GM18867 (cell line): ENCODE measurements at regions not wholly inside any gene's neighbourhood (a gene's known extent, or its start where the extent isn't known, plus 50 kb on each side); places are given as distances from the start of the nearest gene placed in this dataset.

Experiments used
- ATAC-seq: cut with Tn5 transposase; IDR thresholded peaks from one replicate; pipeline ENCODE4 v1.9.1; 2021; ENCODE audit warnings: mild to moderate bottlenecking, moderate library complexity; ENCODE audit not compliant: unreplicated experiment

GRCh38 chr16:6341981-6342380, 990.7 kb upstream of the RBFOX1 start:
- no peak for ATAC-seq

DNA sequence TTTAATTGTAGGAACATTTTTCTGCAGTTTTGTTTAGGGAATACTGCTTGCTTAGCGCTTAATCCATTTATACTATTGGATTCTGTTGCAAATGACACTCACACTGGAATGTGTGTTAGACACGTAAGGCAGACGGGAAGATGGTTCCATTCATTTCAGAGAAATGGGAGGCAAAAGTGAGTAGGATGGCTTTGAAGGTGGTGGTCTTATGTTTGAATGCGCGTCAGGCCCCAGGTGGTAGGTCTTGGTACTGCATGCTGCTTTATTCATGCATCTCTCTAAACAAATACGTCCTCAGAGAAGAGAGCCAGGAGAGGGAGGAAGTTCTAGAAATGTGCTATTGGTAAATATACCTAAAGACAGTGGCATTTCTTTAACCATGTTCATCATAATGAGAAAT, 997.6 kb upstream of the RBFOX1 start:
- ATAC-seq = no peak

- ATAC-seq = no peak
Measured at GRCh38 chr16:6331770-6332169, 1000.9 kb upstream of the RBFOX1 start.

DNA sequence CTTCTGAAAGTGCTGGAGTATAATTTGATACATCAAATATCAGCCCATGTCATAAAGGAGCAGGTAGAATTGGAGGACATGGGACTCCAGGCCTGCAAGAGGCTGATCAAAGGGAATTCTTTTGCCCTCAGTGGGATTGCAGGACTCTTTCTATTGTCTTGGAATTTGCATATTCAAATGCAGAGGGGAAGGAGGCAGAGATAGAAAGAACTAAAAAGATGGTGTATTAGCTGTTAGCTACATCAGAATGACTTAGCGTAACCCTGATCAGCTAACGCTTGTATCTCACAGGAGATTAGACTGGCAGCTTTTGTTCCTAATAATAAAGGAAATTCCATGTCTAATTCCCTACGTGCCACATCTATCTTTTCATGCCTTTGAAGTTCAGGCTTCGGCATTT, 1014.7 kb upstream of the RBFOX1 start:
- ATAC-seq = no peak

DNA sequence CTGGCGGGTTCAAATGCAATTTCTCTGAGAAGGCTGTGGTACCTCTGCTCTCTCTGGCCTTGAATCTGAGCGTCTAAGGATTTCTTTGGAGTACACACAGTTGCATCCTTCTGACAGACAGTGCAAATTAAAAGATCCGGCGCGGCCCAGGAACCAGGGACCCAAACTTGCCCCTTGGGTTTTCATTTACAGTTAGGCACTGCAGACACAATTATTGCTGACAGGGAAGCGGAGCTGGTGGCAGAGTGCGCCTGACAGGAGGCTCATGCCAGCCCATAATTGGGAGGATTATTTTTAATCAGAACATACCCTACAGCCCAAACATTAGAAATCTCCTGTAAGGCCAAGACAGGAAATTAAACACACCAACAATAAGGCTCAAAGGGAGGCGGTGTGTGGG, 1023.4 kb upstream of the RBFOX1 start:
- ATAC-seq = no peak

DNA sequence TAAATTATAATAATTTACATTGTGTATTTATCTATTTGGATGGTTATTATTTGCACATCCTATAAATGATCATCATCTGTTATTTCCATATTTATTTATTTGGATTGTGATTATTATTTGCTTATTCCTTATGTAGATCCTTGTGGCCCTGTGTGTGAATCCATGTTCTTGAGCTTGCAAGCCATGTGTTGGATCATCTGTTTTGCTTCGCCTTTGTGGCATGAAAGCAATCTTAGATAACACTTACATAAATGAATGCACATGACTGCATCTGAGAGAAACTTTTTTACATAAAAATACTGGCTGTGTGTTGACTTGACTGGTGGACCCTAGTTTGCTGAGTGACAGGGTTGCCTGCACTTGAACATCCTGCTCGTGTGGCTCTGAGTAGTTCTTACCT, 1024.5 kb upstream of the RBFOX1 start:
- no peak for ATAC-seq

- ATAC-seq = no peak
Measured at GRCh38 chr16:6300523-6300922, 1032.1 kb upstream of the RBFOX1 start.

DNA sequence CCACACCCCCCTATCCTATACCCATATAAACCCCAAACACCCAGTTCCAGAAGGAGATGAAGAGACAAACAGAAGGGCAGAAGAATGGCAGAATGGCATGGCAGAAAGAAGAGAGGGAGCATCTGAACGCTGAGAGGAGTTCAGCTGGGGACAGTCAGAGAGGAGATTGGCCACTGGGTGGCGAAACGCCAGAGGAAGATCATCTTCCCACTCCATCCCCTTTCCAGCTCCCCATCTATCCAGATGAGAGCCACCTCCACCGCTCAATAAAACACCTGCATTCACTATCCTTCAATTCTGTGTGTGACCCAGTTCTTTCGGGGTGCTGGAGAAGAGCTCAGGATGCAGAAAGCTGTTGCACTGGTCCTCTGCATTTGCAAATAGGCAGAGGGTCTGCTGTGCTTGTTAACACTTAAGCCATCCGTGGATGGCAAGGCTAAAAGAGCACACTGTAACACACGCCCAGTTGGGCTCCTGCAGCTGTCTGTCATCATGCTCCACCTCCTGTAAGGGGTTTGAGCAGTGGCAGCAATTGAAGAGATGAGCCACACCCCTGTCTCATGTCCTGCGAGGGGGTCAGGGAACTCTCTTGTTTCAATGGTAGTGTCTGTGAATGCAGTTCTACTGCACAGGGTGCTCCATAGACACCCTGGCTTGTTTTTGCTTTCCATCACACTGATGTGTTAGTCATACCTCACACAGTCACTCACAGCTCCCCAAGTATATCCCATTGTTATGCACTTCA, 1034.8 kb upstream of the RBFOX1 start:
- no peak for ATAC-seq

DNA sequence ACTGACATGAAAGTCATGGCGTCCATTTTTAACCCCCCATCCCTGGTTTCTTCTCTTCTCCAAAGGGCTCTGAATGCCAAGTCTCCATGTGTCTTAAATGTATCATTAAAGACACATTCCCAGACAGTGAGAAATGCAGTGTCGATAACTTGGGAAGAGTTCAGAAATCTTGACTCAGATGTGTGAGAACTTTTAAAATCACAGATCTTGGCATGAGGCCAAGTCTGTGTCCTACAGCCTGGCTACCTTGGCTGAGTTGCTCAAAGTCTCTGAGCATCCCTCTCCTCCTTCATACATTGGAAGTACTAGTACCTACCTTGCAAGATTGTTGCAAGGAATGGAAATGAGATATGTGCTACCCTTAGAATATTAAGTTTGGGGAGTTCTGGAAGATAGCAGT, 1046.5 kb upstream of the RBFOX1 start:
- no peak for ATAC-seq

- no peak for ATAC-seq
Measured at GRCh38 chr16:6284731-6285130, 1047.9 kb upstream of the RBFOX1 start.

- ATAC-seq = no peak
Measured at GRCh38 chr16:6281994-6282393, 1050.7 kb upstream of the RBFOX1 start.

- ATAC-seq = no peak
Measured at GRCh38 chr16:6281274-6281673, 1051.4 kb upstream of the RBFOX1 start.

DNA sequence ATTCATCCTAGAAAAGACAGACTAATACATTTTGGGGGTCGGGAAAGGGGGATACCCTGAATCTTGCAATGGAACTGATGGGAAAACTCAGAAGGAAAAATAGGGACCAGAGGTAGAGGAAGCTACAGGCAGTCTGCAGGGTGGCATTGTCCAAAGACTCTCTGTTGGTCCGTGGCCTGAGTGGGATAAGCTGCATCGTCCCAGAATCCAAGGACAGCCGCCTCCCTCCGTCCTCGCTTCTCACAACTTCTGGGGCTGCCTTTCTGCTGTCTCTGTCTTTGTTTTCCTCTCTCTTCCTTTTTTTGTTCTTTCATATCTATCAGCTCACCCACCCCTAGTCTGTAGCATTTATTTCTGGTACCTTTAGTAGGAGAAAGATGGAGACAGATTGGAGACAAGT, 1052.6 kb upstream of the RBFOX1 start:
- no peak for ATAC-seq

GRCh38 chr16:6279286-6279685, 1053.4 kb upstream of the RBFOX1 start:
- no peak for ATAC-seq

DNA sequence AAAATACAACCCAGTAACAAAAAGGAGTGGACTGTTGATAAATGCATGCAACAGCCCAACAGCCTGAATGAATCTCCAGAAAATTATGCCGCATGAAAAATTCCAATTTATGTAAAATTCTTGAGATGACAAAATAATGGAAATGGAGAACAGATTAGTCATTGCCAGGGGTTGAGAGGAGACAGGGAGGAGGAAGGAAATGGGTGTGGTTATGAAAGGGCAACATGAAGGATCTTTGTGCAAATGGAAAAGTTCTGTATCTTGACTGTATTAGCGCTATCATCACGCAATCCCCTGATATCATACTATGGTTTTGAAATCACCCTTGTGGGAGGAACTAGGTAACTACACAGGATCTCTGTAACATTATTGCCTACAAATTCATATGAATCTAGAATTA, 1058.3 kb upstream of the RBFOX1 start:
- no peak for ATAC-seq

DNA sequence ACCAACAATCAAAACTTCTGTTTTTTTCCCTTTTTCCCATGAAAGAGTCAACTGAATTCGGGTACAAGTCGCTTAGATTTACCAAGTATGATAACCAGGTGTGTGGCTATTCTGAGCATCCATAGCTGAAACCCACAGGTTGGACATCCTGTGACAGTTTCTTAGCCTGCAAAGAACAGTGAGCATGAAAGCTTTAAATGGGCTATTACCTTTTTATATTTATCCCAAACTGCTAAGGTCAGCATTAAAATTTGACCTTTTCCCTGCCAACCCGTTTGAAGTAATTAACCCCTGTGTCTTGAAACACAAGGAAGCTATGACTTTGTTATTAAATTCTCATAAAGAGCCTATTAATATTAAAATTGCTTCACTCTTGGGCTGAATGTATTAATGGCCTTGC, 1065.0 kb upstream of the RBFOX1 start:
- ATAC-seq = no peak

DNA sequence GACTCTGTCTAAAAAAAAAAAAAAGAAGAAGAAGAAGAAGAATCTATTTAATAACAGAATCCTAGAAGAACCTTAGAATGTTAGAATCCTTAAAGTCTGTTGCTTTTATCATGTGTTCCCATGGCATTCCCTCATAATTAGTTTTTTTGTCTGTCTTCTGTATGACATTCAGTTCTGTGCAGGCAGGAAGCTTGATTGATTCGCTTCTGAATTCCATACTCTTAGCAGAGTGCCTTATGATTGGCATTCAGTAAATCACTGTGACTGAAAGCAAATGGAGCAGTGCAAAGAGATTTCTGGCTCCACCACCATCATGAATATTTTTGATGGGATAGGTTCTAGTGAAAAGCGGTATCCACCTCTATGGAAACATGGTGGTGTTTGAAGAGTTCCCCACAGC, 1065.9 kb upstream of the RBFOX1 start:
- ATAC-seq = no peak

GRCh38 chr16:6265968-6266367, 1066.7 kb upstream of the RBFOX1 start:
- no peak for ATAC-seq

DNA sequence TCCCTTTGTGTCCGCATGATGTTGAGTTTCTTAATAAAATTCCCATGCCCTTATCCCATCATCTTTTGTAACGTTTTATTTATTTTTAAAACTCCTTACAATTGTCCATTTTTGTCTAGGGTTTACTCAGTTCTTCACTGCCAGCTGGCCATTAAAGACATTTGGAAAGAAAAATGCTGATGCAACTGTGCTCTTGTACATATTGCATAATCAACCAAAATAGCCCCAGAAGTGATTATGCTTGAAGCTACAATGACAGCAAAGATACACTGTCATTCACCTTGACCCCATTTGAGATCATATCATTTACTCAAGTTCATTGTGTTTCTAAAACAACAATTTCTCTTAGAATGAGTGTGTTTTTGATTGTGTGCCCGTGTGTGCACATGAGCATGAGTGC, 1074.6 kb upstream of the RBFOX1 start:
- ATAC-seq = no peak

- no peak for ATAC-seq
Measured at GRCh38 chr16:6252541-6252940, 1080.1 kb upstream of the RBFOX1 start.

DNA sequence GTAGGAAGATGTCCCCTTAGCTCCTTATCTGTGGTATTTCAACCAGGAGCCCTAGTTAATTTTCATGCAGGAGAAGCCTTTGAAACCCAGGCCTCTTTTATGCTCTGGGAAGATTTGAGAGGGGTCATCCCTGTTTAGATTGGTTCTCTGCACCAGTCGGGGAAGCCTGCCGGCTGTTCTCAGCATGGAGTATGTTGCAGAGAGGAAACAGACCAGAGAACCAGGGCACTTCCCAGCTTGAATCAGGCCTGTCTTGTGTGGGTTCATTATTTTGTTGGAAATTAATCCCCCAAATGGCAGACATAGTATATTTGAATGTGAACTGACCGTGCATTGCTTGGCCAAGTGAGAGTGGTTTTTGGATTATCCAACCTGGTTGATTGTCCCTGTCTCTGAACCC, 1082.1 kb upstream of the RBFOX1 start:
- no peak for ATAC-seq

DNA sequence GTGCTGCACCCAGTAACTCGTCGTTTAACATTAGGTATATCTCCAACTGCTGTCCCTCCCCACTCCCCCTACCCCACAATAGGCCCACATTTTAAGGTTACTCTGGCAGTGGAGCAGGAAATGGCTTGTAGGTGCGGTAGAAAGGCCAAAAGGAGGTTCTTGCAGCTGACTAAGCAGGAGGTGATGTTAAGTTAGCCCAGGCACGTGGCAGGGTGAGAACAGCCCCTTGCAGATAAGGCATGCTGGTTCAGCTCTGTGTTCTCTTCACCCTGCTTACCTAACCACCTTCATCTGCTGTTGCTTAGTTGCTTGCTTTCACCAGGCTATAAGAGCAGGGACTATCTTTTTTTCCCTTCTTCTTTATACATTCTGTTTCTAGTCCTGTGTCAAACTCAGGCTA, 1082.8 kb upstream of the RBFOX1 start:
- no peak for ATAC-seq

GRCh38 chr16:6248199-6248598, 1084.4 kb upstream of the RBFOX1 start:
- ATAC-seq = no peak
